ENCODE measurements at regions not wholly inside any gene's neighbourhood (a gene's known extent, or its start where the extent isn't known, plus 50 kb on each side); places are given as distances from the start of the nearest gene placed in this dataset.

DNA sequence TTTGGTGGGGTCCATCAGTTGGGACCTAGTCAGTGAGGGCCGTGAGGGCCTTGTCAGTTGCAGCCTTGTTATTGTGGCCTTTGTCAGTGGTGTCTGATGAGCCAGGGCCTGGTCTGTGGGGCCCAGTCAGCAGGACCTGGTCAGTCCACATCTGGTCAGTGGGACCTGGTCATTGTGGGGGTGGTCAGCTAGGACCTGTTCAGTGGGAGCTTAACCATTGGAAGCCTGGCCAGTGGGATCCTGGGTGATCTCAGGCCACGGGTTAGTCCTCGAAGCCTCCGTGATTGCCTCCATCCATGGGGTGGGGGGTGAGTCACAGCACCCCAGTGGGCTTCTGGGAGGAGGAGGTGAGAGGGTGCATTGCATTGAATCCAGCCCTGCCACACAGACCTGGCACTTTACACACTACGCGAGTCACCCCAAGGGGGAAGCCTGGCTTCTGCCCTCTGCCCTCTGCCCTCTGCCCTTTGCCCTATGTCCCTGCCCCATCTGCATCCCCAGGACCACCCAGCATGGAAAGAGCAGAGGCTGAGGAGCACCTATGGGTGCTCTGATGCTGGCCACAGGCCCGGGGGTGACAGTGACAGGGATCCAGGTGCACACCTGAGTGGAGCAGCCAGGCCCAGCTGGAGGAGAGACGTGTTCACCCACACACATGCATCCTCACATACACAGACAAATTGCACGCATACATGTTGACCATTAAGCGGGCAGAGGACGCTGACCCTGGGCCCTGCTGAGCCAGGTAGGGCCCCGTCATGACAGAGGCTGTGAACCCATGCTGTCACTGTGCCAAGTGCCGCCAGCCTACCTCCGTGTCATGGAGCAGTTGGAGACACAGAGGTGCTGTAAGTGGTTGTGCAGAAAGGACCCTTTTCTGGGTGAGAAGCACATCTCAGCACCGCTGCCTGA lies 59.8 kb upstream of the TPM4 start:
- H3K9me3 ChIP-seq (ENCODE audit: control insufficient read depth, low read length): no peaks in the 10 kb centered on the region
- no peaks in the 10 kb centered on the region for H3K27me3 ChIP-seq (ENCODE audit: control insufficient read depth, insufficient read depth, low read length)
- H3K4me1 ChIP-seq (ENCODE audit: control insufficient read depth, insufficient read depth, low read length): no peaks in the 10 kb centered on the region
- H3K9ac ChIP-seq (ENCODE audit: low read length): no peak overlapping the region
- no peak overlapping the region for H3K4me3 ChIP-seq (ENCODE audit: low read length)
- no peaks in the 10 kb centered on the region for H3K36me3 ChIP-seq (ENCODE audit: control insufficient read depth, insufficient read depth, low read length)

DNA sequence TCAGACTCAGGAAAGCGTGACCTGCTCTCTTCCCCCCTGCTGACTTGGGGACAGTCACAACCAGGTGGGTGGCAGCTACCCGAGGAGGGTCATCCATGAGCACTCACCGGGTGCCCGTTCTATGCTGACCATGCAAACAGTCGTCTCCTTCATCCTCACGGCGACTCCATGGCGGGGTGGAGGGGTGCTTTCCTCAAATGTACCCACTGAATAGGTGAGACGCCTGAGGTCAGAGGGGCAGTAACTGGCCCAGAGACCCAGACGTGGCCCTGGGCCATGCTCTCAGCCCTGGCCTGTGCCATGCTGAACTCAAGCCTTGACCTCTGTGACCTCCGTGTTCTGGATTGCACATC lies 59.2 kb upstream of the TPM4 start:
- H3K27me3 ChIP-seq (ENCODE audit: control insufficient read depth, insufficient read depth, low read length): no peaks in the 10 kb centered on the region
- H3K36me3 ChIP-seq (ENCODE audit: control insufficient read depth, insufficient read depth, low read length): no peaks in the 10 kb centered on the region
- H3K4me1 ChIP-seq (ENCODE audit: control insufficient read depth, insufficient read depth, low read length): no peaks in the 10 kb centered on the region

DNA sequence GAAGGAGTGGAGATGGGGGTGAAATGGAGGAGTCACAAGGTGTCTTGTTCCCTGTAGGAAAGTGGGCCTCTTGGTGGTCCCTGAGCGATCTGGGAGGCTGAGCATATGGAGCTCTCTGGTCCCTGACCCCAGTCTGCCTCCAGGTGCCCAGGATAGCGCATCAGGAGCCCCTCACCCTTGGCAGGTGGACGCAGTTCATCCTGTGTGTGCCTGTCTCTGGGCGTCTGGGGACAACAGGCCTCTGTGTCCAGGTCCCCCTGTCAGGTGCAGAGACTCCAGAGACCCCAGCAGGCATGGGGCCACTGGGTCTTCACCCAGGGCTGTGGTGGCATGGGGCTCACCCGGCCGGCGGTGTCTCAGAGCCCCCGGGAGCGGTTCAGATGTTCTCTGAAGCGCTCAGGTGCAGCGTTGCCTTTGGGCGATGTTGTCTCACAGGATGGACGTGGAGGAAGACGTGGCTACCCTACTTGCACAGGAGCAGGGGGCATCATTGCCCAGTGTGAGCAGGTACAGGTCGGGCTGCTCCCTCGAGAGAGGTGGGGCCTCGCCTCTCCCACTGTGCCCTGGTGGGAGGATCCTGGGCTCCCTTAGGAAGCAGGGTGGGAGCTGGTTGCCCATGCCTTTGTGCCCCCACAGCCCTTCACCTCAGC lies 58.1 kb upstream of the TPM4 start:
- H3K36me3 ChIP-seq (ENCODE audit: control insufficient read depth, insufficient read depth, low read length): no peaks in the 10 kb centered on the region
- no peaks in the 10 kb centered on the region for H3K27me3 ChIP-seq (ENCODE audit: control insufficient read depth, insufficient read depth, low read length)
- H3K4me3 ChIP-seq (ENCODE audit: low read length): no peak overlapping the region
- H3K9ac ChIP-seq (ENCODE audit: low read length): no peak overlapping the region
- no peaks in the 10 kb centered on the region for H3K4me1 ChIP-seq (ENCODE audit: control insufficient read depth, insufficient read depth, low read length)
- H3K9me3 ChIP-seq (ENCODE audit: control insufficient read depth, low read length): no peaks in the 10 kb centered on the region

More for the DNA sequence above, 59.2 kb upstream of the TPM4 start:
- H3K9me3 ChIP-seq (ENCODE audit: control insufficient read depth, low read length): no peaks in the 10 kb centered on the region
- H3K4me3 ChIP-seq (ENCODE audit: low read length): no peak overlapping the region
- no peak overlapping the region for H3K9ac ChIP-seq (ENCODE audit: low read length)

DNA sequence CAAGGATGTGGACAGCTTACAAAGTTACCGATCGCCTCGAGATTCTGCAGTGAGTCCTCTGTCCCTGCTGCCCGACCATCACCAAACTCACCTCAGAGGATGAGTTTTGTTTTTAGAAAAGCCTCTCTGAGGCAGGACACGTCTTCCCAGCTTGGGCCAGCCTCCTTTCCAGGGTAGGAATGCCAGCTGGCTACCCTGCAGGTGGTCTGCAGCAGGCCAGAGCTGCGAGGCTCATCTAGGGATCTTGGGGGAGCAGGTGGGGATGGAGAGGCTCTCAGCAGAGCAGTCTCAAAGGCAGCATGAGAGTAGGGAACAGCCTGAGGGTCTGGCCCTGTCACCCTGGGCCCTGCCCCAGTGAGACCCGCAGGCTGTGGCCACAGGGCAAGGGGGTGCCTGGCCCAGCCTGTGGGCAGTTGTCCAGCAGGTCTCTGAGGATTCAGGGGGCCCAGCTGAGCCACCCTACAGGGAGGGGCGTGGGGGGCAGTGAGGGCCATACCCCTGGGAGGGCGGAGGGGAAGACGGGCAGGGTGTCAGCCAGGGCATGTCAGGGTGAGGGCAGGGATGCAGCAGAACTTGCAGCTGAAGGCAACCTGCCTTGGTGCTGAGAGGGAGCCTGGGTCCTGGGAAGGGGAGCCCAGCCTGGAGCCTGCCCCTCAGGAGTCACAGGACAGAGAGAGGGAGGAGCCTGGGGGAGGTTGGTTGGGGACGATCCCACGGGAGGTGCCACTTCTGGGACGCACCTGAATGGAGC lies 57.3 kb upstream of the TPM4 start:
- Histone ChIP-seq H3K9ac (ENCODE audit: low read length) (no peak overlapping the region), H3K36me3 (ENCODE audit: control insufficient read depth, insufficient read depth, low read length) (no peaks in the 10 kb centered on the region), H3K27me3 (ENCODE audit: control insufficient read depth, insufficient read depth, low read length) (no peaks in the 10 kb centered on the region), H3K4me1 (ENCODE audit: control insufficient read depth, insufficient read depth, low read length) (no peaks in the 10 kb centered on the region), H3K9me3 (ENCODE audit: control insufficient read depth, low read length) (no peaks in the 10 kb centered on the region), H3K4me3 (ENCODE audit: low read length) (no peak overlapping the region)

DNA sequence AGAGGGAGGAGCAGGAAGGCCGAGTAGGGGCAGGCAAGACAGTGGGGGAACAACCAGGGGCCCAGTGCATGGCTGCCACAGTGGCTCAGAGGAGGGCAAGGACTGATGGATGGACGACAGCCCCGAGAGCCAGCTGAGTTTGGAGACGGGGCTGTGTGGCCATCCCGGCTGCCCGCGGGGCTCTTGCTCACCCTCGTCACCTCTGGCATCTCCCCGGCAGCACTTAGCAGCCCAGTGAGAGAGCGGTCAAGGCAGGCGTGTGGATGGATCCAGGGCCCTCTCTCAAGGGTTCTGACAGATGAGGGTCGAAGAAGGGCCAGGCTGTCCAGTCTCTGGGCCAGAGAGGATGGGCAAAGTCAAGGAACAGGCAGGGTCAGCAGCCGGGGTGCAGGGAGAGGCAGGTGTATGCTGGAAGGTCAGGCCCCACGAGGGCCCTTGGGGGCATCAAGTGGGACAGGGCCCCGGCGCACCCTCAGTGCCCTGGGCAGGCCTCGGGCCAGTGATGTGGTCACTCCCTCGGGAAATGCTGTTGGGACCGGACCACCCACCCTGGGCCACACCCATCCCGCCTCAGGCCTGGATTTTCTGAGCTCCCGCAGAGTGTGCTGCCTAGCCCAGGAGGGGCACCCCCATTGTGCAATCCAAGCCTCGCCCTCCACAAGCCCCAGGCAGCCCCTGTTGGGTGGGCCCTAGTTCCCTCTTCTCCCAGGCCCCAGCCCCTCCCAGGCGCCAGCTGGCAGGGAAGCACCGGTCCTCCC lies 56.4 kb upstream of the TPM4 start:
- Histone ChIP-seq H3K9ac (ENCODE audit: low read length) (no peak overlapping the region), H3K36me3 (ENCODE audit: control insufficient read depth, insufficient read depth, low read length) (no peaks in the 10 kb centered on the region), H3K4me1 (ENCODE audit: control insufficient read depth, insufficient read depth, low read length) (no peaks in the 10 kb centered on the region), H3K4me3 (ENCODE audit: low read length) (no peak overlapping the region), H3K27me3 (ENCODE audit: control insufficient read depth, insufficient read depth, low read length) (no peaks in the 10 kb centered on the region), H3K9me3 (ENCODE audit: control insufficient read depth, low read length) (no peaks in the 10 kb centered on the region)

DNA sequence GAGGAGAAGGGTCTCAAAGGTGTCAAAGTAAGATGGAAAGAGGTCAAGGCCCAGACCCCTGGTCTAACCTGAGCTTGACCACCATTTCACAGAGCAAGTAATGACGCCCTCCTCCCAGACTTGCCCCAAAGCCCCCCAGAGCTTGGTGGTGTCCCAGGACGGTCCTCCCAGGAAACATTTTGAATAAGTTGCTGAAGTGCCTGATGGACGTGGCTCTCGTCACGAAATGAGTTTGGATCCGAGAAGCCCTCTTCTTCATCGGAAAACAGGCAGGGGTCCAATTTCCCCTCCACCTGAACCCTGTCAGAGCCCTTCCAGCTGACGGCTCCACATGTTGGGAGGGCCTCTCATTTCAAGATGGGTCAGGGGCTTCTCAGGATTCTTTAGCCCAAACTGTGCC lies 54.5 kb upstream of the TPM4 start:
- no peaks in the 10 kb centered on the region for H3K9me3 ChIP-seq (ENCODE audit: control insufficient read depth, low read length)
- no peak overlapping the region for H3K4me3 ChIP-seq (ENCODE audit: low read length)
- no peaks in the 10 kb centered on the region for H3K36me3 ChIP-seq (ENCODE audit: control insufficient read depth, insufficient read depth, low read length)
- no peaks in the 10 kb centered on the region for H3K4me1 ChIP-seq (ENCODE audit: control insufficient read depth, insufficient read depth, low read length)
- H3K27me3 ChIP-seq (ENCODE audit: control insufficient read depth, insufficient read depth, low read length): no peaks in the 10 kb centered on the region
- H3K9ac ChIP-seq (ENCODE audit: low read length): no peak overlapping the region

DNA sequence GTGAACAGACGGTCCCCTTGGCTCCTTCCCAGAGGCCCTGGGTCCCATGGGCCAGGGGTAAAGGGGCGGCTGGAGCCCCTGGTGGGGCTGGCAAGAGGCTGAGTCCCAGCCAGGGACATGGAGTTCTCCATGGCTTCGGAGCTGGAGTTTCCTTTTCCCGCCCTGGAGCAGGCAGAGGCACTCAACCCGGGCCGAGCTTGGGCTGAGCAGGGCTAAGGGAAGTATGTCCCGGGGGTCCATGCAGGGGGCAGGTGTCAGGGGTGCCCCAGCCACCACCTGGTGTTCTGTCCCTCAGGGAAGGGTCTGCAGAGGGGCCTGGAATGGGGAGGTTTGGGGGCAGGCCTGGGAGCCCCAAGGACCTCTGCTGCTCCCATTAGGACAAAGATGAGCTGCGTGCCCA lies 54.0 kb upstream of the TPM4 start:
- Histone ChIP-seq H3K27me3 (ENCODE audit: control insufficient read depth, insufficient read depth, low read length) (no peaks in the 10 kb centered on the region), H3K9ac (ENCODE audit: low read length) (no peak overlapping the region), H3K9me3 (ENCODE audit: control insufficient read depth, low read length) (no peaks in the 10 kb centered on the region), H3K4me3 (ENCODE audit: low read length) (no peak overlapping the region), H3K4me1 (ENCODE audit: control insufficient read depth, insufficient read depth, low read length) (no peaks in the 10 kb centered on the region), H3K36me3 (ENCODE audit: control insufficient read depth, insufficient read depth, low read length) (no peaks in the 10 kb centered on the region)

DNA sequence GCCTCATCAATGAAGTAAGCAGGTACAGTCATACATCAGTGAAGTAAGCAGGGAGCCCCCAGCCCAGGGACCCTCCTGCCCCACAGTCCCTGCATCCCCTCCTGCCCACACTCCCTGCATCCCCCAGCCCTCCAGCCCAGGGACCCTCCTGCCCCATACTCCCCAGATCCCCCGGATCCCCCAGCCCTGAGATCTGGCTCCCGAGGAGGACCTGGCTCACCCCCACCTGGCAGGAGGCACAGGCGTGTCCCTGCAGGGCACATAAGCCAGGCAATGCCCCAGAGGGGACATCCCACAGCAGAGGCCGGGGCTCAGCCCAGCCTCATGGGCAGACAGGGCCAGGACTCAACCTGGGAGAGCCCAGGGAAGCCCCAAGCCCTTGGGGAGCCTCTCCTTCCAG lies 53.6 kb upstream of the TPM4 start:
- Histone ChIP-seq H3K9me3 (ENCODE audit: control insufficient read depth, low read length) (no peaks in the 10 kb centered on the region), H3K36me3 (ENCODE audit: control insufficient read depth, insufficient read depth, low read length) (no peaks in the 10 kb centered on the region), H3K4me1 (ENCODE audit: control insufficient read depth, insufficient read depth, low read length) (no peaks in the 10 kb centered on the region), H3K27me3 (ENCODE audit: control insufficient read depth, insufficient read depth, low read length) (no peaks in the 10 kb centered on the region), H3K4me3 (ENCODE audit: low read length) (no peak overlapping the region), H3K9ac (ENCODE audit: low read length) (no peak overlapping the region)

DNA sequence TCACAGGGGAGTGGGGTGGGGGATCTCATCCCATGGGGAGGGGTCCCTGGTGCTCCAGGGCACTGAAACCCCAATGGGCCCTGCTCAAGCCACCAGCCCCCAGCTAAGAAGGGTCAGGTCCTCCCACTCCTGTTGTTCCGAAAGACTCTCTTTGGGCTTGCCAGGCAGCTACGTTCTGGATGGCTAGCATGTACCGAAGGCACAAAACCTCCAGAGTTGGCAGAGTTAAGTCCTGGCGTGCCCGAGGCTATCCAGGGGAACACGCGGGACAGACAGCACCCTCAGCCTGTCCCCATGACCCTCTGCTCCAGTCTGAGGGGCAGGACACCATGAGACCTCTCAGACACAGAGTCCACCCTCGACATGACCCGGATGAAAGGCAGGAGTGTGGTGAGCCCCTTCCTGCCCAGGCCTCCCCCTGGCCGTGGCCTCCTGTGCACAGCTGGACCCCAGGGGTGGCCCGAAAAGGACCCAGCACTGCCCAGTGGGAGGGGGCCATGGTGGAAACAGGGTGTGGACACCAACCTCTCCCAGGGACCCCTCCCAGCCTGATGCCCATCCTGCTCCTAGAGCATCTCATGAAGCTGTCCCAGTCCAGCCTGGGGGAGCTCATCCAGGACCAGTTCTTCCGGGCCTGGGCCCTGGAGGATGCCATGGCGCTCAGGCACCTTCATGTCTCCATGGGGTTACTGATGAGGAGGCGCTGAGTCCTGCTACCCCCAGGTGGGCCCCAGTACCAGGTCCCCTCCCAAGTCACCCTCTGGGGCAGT lies 53.0 kb upstream of the TPM4 start:
- no peaks in the 10 kb centered on the region for H3K4me1 ChIP-seq (ENCODE audit: control insufficient read depth, insufficient read depth, low read length)
- no peak overlapping the region for H3K9ac ChIP-seq (ENCODE audit: low read length)
- H3K27me3 ChIP-seq (ENCODE audit: control insufficient read depth, insufficient read depth, low read length): no peaks in the 10 kb centered on the region
- H3K4me3 ChIP-seq (ENCODE audit: low read length): no peak overlapping the region
- no peaks in the 10 kb centered on the region for H3K36me3 ChIP-seq (ENCODE audit: control insufficient read depth, insufficient read depth, low read length)
- H3K9me3 ChIP-seq (ENCODE audit: control insufficient read depth, low read length): no peaks in the 10 kb centered on the region

DNA sequence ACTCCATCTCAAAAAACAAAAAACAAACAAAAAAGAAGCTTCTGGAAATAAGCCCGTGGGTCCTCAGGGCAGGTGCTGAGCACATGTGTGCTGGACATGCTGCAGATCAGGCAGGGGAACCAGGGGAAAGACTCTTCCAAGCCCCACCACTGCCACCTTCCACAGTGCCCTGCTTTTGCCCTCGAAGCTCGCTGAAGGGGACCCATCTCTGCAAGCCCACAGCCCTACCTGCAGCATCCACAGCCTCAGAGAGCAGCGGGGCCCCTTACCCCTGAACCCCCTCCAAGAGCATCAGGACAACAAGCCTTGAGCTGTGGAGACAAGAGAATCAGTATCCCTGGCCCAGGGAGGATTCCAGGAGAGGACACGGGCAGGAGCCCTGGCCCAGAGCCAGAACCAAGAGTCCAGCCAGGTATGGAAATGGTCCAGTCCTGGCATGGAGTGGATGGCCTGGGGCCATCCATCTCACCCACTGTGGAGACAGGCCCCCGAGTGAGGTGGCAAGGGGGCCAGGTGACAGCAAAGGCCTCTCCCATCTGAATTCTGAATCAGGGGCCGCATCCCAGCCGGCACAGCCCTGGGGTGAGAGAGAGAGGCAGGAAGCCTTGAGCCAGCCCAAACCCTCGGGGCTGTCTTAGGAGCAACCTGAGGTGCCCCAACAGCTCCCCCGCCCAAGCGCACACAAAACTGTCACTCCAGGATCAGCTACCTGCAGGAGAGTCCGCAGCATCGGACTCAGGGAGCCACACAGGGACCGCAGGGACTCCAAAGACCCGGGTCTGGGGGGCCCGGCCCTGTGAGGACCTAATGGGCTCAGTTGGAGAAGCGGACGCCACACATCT lies 51.8 kb upstream of the TPM4 start:
- Histone ChIP-seq H3K9ac (ENCODE audit: low read length) (no peak overlapping the region), H3K9me3 (ENCODE audit: control insufficient read depth, low read length) (no peaks in the 10 kb centered on the region), H3K4me1 (ENCODE audit: control insufficient read depth, insufficient read depth, low read length) (no peaks in the 10 kb centered on the region), H3K4me3 (ENCODE audit: low read length) (no peak overlapping the region), H3K36me3 (ENCODE audit: control insufficient read depth, insufficient read depth, low read length) (no peaks in the 10 kb centered on the region), H3K27me3 (ENCODE audit: control insufficient read depth, insufficient read depth, low read length) (no peaks in the 10 kb centered on the region)
